Thyroid gland (tissue), 4 donors: ENCODE measurements at regions not wholly inside any gene's neighbourhood (a gene's known extent, or its start where the extent isn't known, plus 50 kb on each side); places are given as distances from the start of the nearest gene placed in this dataset.

Source experiments
- CTCF ChIP-seq, 6 experiments: fragments of 200-600 bp in 3 of 6; fragments of 450-650 bp in 3 of 6; sonication (generic) in 3 of 6; IDR thresholded peaks; one replicate each; pipeline ENCODE4 v1.5.1; 2016 to 2019; ENCODE audit warnings: antibody characterized with exemption in 6 of 6, mild to moderate bottlenecking in 2 of 6, inconsistent platforms in 1 of 6, moderate library complexity in 1 of 6
- POLR2A ChIP-seq, 2 donors: fragments of 450-650 bp; IDR thresholded peaks; one replicate each; pipeline ENCODE4 v1.6.1; 2017; ENCODE audit warnings: antibody characterized with exemption in 2 of 2, mild to moderate bottlenecking in 2 of 2, moderate library complexity in 1 of 2

DNA sequence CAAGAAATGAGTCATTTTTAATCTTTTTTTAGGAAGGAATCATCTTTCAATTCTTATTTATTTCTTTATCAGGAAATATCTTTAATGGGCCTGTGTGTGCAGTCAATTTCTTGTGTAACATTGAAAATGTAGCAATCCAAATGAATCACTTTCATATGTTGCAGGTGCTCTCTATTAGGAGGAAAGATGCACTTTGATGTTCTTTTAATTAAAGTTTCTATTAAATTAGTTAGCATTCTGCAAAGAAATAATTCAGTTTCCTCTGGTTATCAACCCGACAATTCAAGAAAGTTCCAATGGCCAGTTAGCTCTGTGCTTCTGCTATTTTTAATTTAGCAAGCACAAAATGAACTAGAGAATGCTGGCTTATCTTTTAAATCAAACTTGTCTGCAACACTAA is 212.0 kb downstream of the PCDH17 start:
- no peak for TF ChIP-seq CTCF (IDR thresholded peaks at IDR 0.05)
- TF ChIP-seq POLR2A (IDR thresholded peaks at IDR 0.05): no peak
